ENCODE measurements at regions not wholly inside any gene's neighbourhood (a gene's known extent, or its start where the extent isn't known, plus 50 kb on each side); places are given as distances from the start of the nearest gene placed in this dataset.

DNA sequence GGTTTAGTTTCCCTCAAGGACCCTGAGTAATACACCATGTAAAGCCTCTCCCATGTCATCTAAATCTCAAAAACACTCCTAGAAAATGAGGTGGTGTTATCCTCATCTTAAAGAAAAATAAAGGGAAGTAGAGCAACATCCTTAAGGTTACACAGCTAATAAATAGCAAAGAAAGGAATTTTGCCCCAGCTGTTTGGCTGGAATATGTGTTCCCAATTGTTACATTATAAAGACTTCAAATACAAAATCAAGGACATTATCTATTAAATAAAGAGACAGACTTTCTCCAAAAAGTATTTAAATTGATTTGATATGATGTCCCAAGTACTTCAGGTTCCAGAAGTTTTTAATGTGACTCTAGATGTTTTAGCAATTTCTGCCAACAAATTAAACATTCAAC lies 57.9 kb upstream of the IL15 start:
- Mint-ChIP-seq H3K27ac (no peak overlapping the region), H3K36me3 (no peaks in the 10 kb centered on the region)
- POLR2A ChIA-PET = no interaction called here

DNA sequence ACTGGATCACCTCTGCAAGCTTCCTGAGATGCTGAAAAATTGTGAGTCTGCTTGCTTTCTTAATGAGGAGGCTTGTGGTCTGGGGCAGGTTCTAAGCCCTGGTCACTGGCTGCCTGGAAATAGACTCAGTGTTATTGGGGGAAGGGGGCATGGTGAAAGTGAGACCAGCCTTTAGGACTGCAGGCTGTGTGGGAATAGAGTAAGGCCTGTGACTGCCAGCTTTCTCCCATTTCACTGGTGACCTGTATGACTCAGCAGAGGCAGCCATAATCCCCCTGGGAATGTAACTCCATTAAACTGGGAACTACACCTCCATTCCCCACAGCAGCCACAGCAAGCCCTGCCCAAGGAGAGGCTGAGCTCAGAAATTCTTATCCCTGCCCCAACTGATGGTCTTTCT lies 55.9 kb upstream of the IL15 start:
- Mint-ChIP-seq H3K9me3 (no peaks in the 10 kb centered on the region), H3K27me3 (peaks cover 5% of the 10 kb centered on the region), H3K36me3 (no peaks in the 10 kb centered on the region), H3K27ac (no peak overlapping the region), H3K4me3 (no peak overlapping the region), H3K4me1 (no peaks in the 10 kb centered on the region)
- POLR2A ChIA-PET = no interaction called here
- DNase-seq (no peak), ATAC-seq (ENCODE audit: low read depth) (no peak)

More for the DNA sequence above, 57.9 kb upstream of the IL15 start:
- DNase-seq = no peak
- H3K27me3 Mint-ChIP-seq = no peaks in the 10 kb centered on the region
- H3K9me3 Mint-ChIP-seq = no peaks in the 10 kb centered on the region
- no peak for ATAC-seq (ENCODE audit: low read depth)
- H3K4me3 Mint-ChIP-seq = no peak overlapping the region
- no peaks in the 10 kb centered on the region for H3K4me1 Mint-ChIP-seq

All from activated naive CD8-positive, alpha-beta T cell treated with anti-CD3 and anti-CD28 coated beads, Interleukin-2, amount 10 ng/mL, durations not matched to agents 7 days and 5 days (primary cell).